GM21423 (cell line): ENCODE measurements at regions not wholly inside any gene's neighbourhood (a gene's known extent, or its start where the extent isn't known, plus 50 kb on each side); places are given as distances from the start of the nearest gene placed in this dataset.

ENCODE experiments used
- ATAC-seq: cut with Tn5 transposase; IDR thresholded peaks from one replicate; pipeline ENCODE4 v1.9.1; 2021; ENCODE audit warnings: mild to moderate bottlenecking, moderate library complexity; ENCODE audit not compliant: unreplicated experiment

DNA sequence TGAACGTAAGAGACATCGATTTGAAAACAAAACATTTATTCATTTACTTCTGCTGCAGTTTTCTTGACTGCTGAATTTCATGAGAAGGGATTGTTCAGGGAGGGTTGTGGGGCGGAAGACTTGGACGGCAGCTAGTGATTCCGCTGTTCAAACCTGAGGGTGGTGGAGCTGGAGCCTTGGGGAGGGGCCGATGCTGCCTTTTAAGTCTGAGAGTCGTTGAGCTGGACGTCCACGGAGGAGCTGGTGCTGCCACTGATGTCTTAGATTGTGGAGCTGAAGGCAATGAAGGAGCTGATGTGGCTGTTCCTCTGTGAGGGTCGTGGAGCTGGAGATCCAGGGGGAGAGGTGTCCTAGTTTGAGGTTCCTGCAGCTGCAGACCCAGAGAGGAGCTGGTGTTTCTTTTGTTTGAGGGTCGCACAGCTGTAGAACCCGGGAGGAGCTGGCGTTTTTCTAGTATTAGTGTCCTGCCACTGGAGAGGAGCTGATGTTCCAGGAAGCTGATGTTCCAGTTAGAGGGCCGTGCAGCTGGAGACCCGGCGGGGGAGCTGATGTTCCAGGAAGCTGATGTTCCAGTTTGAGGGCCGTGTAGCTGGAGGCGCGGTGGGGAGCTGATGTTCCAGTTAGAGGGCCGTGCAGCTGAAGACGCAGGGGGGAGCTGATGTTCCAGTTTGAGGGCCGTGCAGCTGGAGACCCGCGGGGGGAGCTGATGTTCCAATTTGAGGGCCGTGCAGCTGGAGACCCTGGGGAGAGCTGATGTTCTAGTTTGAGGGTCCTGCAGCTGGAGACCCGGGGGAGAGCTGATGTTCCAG lies 150.9 kb downstream of the RTP5 start:
- ATAC-seq, result no peak

DNA sequence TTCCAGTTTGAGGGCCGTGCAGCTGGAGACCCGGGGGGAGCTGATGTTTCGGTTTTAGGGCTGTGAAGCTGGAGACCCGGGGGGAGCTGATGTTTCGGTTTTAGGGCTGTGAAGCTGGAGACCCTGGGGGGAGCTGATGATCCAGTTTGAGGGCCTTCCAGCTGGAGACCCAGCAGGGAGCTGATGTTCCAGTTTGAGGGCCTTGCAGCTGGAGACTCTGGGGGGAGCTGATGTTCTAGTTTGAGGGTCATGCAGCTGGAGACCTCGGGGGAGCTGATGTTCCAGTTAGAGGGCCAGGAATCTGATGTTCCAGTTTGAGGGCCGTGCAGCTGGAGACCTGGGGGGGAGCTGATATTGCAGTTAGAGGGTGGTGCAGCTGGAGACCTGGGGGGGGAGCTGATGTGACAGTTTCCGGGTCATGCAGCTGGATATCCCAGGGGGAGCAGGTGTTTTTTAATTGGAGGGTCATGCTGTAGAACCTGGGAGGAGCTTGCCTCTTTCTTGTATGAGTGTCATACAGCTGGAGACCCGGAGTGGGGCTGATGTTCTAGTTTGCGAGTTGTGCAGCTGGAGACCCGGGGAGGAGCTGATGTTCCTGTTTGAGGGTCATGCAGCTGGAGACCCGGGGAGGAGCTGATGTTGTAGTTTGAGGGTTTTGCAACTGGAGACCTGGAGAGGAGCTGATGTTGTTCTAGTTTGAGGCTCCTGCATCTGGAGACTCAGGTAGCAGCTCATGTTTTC lies 153.2 kb downstream of the RTP5 start:
- ATAC-seq, result no peak

DNA sequence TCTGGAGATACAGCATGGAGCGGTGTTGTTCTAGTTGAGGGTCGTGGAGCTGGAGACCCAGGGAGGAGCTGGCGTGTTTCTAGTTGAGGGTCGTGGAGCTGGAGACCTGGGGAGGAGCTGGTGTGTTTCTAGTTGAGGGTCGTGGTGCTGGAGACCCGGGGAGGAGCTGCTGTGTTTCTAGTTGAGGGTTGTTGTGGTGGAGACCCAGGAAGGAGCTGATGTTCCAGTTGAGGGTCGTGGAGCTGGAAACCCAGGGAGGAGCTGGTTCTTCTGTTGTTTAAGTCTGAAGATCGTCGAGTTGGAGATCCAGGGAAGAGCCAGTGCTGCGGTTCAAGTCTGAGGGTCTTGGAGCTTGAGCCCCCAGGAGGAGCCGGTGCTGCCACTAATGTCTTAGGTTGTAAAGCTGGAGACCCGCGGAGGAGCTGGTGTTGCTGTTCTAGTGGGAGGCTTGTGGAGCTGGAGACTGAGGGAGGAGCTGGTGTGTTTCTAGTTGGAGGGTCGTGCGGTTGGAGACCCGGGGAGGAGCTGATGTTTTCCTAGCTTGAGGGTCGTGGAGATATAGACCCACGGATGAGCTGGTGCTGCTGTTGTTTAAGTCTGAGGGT lies 155.3 kb downstream of the RTP5 start:
- no peak for ATAC-seq

DNA sequence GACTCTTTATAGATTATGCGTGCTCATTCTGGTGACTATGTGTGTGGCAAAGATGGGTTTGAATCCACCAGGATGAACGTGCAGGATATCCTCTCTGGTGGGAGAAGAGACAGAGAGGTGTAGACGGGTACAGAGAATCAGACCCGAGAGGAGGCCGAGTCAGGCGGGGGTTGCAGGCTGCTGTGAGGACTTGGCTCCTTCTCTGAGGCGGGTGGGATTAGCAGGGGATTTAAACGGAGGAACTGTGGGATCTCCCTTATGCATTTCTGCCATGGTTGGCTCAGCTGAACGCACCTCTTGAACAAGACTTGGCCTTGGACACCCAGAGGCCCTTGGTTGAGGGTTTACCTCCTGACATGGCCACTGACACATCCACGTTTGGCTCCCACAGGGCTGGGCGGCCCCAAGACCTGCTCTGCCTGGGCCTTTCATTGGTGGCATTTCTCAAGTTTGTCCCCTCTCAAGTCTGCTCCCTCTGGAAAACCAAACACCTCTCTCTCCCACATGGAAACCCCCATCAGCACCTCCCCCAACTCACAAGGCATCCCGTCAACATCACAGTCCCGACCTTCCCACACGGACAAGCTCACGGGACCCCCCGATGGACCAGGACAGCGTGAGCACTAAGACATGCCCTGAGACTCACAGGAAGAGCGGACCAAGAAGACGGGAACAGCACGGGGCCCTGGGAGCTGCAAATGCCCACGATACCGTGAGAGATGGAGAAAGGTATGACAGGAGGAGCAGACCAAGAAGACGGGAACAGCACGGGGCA lies 158.3 kb downstream of the RTP5 start:
- no peak for ATAC-seq

DNA sequence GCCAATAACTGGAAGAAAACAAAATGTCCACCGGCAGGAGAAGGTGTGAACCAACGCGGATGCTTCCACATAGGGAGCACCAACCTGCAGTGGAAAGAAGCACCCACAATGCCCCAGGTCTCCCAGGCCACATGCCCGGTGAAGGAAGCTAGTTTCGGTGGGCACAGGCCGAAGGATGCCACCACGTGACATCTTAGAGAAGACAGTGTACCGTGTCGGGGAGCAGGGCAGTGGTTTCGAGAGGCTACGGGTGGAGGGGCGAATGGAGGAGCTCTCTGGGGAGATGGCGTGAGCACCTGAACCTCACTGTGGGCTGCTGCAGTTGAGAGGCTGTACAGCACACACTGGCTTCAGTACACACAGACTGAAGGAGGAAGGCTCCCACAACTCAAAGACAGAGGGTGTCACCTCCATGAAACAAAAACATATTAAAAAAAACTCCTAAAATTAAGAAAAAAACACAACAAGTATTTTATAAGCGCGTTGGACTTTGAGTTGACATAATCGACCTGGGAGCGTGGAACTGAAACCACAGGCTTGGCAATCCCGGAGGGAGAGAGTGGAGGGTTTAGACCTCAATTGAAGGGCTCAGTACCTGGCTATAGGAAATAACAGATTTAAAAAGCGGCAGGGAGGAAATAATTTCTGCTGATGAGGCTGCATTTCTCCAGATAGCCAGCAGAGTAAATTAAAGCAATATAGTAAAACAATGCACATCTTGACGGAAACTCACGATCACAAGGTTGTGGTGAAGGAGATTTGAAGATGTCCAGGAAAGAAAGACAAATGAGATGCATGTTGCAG lies 160.1 kb downstream of the RTP5 start:
- ATAC-seq, result no peak

DNA sequence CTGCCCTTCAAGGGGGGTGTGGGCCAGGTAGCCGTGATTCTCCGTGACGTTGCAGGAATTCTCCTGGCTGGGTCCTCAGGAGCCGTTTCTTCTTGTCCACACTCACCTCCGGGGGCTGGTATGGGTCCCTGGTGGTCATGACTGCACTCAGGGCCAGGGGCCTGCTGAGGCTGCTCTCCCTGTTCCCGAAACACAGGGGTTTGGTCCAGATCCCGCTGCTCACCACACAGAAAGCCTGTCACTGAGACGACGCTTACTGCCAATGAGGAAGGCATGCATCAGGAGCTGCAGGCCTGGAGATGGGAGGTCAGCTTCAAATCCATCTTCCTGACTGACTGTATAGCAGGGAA lies 160.7 kb downstream of the RTP5 start:
- ATAC-seq, result no peak

DNA sequence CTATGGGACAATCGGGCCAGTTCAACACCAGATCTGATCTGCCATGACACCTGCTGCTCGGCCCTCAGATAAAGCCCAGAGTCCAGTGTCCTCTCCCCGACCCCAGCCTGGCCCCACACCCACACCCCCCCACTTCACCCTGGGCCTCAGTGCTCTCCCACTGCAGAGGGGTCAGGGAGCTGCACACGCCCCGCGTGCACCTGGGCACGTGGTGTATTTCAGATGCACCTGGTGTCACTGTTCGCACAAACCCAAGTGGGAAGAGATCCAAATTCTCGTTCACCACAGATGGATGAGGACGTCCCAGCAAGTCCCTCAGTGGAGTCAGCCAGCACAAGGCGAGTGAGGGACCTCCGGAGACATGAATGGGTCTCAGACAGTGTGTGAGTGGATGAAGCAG lies 161.3 kb downstream of the RTP5 start:
- ATAC-seq, result no peak

DNA sequence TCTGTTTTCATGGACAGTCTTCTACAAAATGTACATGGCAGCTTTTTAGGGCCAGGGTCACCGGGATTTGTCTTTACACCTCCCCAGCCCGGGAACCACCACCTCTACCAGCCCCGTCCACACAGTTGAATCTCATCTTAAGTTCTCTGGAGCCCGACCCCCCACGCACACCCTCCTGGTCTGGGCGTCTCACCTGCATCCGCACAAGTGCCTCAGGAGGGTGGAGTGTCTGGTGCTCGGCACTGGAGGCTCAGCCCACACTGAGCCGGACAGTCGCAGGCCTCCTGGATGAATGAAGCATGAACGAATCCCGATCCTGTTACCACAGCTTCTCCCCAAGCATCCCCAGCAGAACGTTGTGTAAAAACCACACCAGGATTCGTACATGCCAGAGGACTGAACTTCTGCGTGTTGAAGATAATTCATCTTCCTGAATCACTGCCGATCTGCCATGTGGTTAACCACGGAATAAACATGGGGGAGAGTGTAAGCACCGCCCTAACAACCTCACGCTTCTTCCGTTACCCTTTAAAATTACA lies 162.0 kb downstream of the RTP5 start:
- ATAC-seq, result no peak

DNA sequence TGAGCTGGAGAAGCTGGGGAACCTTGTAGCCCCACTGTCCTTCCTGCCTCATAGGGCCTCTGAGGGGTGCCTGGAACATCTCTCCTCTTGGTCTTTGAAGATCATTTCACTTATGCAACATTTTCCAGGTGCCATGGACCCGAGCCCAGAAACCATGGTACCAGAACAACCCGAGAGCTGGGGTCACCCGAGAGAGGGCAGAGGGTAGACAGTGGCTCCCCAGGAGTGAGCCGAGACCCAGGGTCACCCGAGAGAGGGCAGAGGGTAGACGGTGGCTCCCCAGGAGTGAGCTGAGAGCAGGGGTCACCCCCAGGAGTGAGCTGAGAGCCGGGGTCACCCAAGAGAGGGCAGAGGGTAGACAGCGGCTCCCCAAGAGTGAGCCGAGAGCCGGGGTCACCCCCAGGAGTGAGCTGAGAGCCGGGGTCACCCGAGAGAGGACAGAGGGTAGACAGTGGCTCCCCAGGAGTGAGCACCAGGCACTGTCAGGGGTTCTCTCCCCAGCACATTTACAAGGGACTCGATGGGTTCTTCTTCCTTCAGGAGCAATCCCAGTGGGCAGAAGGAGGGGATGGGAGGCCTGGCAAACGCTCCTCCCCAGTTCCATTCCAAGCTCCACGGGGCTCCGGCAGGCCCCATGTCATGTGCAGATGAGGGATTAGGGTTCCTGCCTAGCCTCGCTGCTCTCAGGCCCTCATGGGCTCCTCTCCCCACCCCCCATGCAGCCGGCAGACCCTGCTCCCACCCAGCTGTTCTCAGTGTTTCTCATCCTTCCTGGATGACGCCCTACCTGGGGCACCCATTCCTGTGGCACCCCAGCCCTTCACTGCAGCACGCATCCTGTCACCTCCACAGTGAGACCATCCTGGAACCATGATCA lies 163.5 kb downstream of the RTP5 start:
- ATAC-seq, result no peak

DNA sequence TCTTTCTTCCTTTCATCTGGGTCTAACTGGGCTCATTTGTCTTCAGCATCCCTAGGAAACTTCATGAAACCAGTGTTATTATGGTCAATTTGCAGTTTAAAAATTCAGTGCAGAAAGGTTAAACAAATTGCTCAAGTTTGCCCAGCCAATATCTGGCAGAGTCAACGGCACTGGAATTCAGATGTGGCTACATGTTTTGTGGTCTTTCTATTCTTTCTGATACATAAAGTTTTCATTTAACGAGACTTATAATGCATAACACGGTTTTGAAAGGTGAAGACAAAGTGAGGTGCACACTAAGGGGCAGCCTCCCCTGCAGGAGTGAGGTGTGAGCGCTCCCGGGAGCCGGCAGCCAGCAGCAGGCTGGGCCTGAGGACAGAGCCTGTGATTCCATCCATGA lies 164.6 kb downstream of the RTP5 start:
- ATAC-seq, result no peak

DNA sequence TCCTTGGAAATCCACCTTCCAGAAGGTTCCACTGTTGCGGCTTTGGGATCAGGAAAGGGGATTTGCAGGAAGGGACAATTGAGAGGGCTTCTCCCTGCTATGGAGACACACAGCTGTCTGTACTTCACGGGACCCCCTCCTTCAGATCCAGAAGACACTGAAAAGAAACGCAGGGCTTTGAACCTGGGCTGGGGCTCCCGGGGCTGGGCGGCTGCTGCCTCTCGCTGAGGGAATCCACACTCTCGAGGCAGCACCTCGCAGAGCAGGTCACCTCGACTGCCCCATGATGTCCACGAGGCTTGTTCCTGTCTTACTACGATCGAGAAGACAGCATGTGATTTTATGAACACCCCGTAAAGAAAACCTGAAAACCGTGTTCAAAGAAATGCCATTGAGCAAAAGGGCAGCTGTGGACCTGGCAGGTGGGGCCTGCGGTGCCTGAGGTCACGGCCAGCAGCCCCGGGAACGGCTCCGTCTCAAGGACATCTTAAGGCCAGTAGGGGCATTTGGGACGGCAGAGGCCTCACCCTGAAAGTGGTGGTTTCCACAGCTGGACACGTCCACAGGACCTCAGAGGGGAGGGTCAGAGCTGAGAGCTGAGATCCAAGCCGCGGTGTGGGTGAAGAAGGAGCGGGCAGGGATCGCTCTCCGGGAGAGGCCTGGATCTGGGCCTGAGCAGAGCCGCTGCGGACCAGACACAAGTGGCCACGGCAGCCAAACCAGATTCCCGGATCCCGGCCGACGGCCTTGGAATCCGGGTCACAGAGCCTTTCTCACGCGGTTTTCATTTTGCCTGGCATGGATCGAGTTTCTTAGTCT lies 165.7 kb downstream of the RTP5 start:
- ATAC-seq, result no peak

DNA sequence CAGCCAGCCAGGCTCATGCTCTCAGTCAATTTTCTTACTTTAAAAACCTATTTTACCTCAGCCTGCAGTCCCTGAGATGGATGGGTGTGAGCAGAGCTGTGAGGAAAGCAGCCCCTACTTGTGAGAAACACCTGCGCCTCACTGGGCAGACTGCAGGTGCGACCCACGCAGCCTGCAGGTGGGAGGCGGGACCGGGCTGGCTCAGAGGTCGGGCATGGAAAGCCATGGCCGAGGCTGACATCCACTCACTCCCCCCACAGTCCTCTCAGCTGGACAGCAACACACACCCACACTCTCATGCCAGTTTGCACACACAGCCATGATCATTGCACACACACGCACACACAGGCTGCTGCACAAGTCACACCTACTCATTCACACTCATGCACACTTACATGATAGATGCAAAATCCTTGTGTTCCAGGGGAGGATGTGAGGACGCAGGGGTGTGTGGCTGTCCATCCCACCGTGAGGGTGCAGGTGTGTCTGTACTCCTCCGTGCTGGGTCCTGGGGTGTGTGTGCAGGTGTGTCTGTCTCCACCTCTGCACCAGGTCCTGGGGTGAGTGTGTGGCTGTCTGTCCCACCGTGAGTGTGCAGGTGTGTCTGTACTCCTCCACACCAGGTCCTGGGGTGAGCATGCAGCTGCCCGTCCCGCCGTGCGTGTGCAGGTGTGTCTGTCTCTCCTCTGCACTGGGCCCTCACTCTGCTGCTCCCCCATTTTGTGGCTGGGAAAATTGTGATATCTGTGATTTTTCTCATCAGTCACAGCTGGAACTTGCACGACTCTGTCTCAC lies 166.5 kb downstream of the RTP5 start:
- no peak for ATAC-seq

DNA sequence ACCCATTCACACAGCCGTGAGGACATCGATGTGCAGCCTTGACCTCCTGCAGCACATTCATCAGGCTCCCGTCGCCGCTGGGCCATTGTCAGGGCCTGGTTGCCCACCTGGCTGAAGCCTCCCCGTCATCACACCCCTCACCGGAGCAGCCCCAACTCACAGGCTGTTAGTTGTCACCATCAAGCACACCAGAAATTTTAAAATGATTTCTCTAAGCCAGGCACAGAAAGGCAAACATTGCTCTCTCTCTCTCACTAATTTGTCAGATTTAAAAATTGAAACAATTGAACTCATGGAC lies 167.1 kb downstream of the RTP5 start:
- ATAC-seq, result no peak

DNA sequence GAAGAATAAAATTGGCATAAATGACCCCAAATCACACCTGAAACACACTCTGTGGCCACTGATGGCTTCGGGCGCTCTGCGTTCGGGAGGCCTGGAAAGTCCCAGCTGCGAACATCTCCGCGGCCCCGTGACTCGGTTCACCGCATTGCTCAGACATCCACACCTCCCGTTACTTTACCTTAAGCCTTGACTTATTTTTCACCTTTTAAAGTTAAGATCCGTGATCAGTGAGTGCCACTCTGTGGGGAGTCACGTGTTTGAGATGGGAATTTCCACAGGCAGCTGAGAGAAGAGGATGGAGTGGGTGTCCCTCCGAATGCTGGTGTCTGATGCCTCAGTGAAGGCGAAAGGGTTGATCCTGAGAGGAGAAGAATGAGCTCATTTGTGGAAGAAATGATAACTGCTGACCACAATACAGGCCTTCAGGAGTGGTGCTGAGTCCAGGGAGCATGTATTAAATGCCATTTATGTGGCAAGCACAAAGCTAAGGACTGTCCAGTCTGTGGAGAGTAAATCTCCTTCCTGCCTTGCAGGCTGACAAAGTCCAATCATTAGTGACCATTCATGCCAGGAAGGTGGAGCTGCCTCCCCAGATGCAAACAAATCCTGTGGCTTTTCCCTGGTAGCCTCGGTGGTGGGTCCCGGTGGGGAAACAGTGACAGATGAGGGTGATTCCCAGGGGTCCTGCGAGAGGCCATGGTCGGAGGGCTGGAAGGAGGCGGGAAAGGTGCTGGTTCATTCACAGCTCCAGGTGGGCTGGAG lies 168.8 kb downstream of the RTP5 start:
- ATAC-seq, result no peak

DNA sequence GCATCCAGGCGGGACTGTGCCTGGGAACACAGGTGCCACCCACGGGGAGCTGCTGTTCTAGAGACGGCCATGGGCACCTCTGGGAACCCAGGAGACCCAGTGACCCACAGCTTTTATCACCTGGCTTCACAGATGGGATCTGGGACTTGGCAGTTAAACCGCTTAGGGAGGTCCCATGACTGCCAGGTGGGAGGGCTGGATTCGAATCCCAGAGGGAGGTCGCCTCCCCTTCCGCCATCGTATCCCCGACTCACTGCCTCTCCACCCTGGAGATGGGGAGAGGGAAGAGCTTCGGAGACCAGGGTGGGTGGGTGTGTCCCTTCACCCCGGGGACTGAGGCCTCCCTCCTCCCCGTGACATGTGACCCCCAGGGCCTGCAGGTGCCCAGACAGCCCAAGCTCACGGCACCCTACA lies 169.4 kb downstream of the RTP5 start:
- no peak for ATAC-seq

DNA sequence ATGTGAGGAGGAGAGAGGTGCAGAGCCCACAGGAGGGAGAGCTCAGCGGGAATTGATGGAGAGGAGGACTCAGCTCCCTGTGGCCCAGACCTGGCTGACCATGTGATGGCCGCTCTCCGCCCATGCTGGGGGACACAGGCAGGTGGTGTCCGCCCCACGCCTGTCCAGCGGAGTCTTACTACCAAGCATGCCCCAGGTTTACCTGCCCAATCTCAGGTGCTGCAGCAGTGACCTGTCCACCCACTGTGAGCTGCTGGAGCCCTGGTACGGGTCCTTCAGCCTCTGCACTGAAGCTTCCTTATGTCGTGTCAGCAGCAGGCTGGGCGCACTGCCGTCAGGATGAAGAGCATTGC lies 170.8 kb downstream of the RTP5 start:
- ATAC-seq, result no peak

DNA sequence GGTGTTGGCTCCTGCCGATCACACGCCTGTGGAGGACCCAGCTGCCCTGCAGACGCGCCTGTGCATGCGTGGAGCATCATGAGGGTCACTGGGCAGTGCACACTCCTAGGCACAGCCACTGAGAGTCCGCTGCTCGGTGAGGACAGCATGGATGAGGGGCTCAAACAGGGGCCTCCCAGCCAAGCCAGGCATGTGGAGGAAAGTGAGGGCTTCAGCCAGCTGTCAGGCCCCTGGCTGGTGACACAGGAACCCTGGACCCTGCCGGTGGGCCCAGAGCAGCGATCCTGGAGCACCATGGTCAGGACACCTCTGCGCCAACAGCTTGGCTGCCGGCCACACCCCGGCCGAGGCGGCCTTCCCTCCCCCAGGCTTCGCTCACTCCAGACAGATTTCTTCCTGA lies 171.2 kb downstream of the RTP5 start:
- no peak for ATAC-seq
